ENCODE measurements at regions not wholly inside any gene's neighbourhood (a gene's known extent, or its start where the extent isn't known, plus 50 kb on each side); places are given as distances from the start of the nearest gene placed in this dataset.

GRCh38 chr3:5061218-5061569 lies 60.9 kb upstream of the ARL8B start:
- no peaks in the 10 kb centered on the region for H3K36me3 ChIP-seq (ENCODE audit: insufficient read depth, low read length)
- no peak overlapping the region for H2AFZ ChIP-seq (ENCODE audit: low read length)
- H3K9me2 ChIP-seq (replicated peaks; ENCODE audit: low read depth, low read length): no peaks in the 10 kb centered on the region
- H3K9me3 ChIP-seq (ENCODE audit: insufficient read depth, low read depth, low read length): no peaks in the 10 kb centered on the region
- H3K79me2 ChIP-seq (ENCODE audit: insufficient read depth, low read length): no peaks in the 10 kb centered on the region
- H3K4me3 ChIP-seq (ENCODE audit: low read length, poor library complexity, severe bottlenecking): no peak overlapping the region
- TF ChIP-seq EZH2phosphoT487 (IDR thresholded peaks at IDR 0.05; ENCODE audit: borderline replicate concordance): no peak
- no peak for TF ChIP-seq CTCF (conservative IDR thresholded peaks at IDR 0.05; ENCODE audit: low read length)
- no peak overlapping the region for H3K9ac ChIP-seq (ENCODE audit: low read depth, low read length, poor library complexity, severe bottlenecking)
- no peaks in the 10 kb centered on the region for H3K27me3 ChIP-seq (ENCODE audit: insufficient read depth, low read length, poor library complexity, severe bottlenecking)
- no peaks in the 10 kb centered on the region for H3F3A ChIP-seq (ENCODE audit: low read depth)
- no peaks in the 10 kb centered on the region for H4K20me1 ChIP-seq (ENCODE audit: insufficient read depth, low read length, poor library complexity, severe bottlenecking)
- no peak overlapping the region for H3K4me2 ChIP-seq (ENCODE audit: low read depth, low read length, poor library complexity, severe bottlenecking)
- H3K4me1 ChIP-seq (ENCODE audit: insufficient read depth, low read length, poor library complexity, severe bottlenecking): no peaks in the 10 kb centered on the region

- H3K4me2 ChIP-seq (ENCODE audit: low read depth, low read length, poor library complexity, severe bottlenecking): no peak overlapping the region
- H3K9ac ChIP-seq (ENCODE audit: low read depth, low read length, poor library complexity, severe bottlenecking): no peak overlapping the region
- no peaks in the 10 kb centered on the region for H3K9me2 ChIP-seq (replicated peaks; ENCODE audit: low read depth, low read length)
- no peaks in the 10 kb centered on the region for H3K4me1 ChIP-seq (ENCODE audit: insufficient read depth, low read length, poor library complexity, severe bottlenecking)
- H3K36me3 ChIP-seq (ENCODE audit: insufficient read depth, low read length): no peaks in the 10 kb centered on the region
- H3K4me3 ChIP-seq (ENCODE audit: low read length, poor library complexity, severe bottlenecking): no peak overlapping the region
- no peaks in the 10 kb centered on the region for H4K20me1 ChIP-seq (ENCODE audit: insufficient read depth, low read length, poor library complexity, severe bottlenecking)
- TF ChIP-seq CTCF (conservative IDR thresholded peaks at IDR 0.05; ENCODE audit: low read length): no peak
- no peak for TF ChIP-seq EZH2phosphoT487 (IDR thresholded peaks at IDR 0.05; ENCODE audit: borderline replicate concordance)
- no peak overlapping the region for H2AFZ ChIP-seq (ENCODE audit: low read length)
- no peaks in the 10 kb centered on the region for H3K79me2 ChIP-seq (ENCODE audit: insufficient read depth, low read length)
- no peaks in the 10 kb centered on the region for H3K27me3 ChIP-seq (ENCODE audit: insufficient read depth, low read length, poor library complexity, severe bottlenecking)
- no peaks in the 10 kb centered on the region for H3K9me3 ChIP-seq (ENCODE audit: insufficient read depth, low read depth, low read length)
- no peaks in the 10 kb centered on the region for H3F3A ChIP-seq (ENCODE audit: low read depth)
These were observed 58.4 kb upstream of the ARL8B start for GRCh38 chr3:5063724-5064123.

- H4K20me1 ChIP-seq (ENCODE audit: insufficient read depth, low read length, poor library complexity, severe bottlenecking): no peaks in the 10 kb centered on the region
These were observed 53.5 kb upstream of the ARL8B start for GRCh38 chr3:5068531-5069050.

More at GRCh38 chr3:5068531-5069050, 53.5 kb upstream of the ARL8B start:
- no peak overlapping the region for H3K9ac ChIP-seq (ENCODE audit: low read depth, low read length, poor library complexity, severe bottlenecking)
- no peaks in the 10 kb centered on the region for H3K27me3 ChIP-seq (ENCODE audit: insufficient read depth, low read length, poor library complexity, severe bottlenecking)
- TF ChIP-seq EZH2phosphoT487 (IDR thresholded peaks at IDR 0.05; ENCODE audit: borderline replicate concordance) (no peak), CTCF (conservative IDR thresholded peaks at IDR 0.05; ENCODE audit: low read length) (no peak)
- no peaks in the 10 kb centered on the region for H3K9me3 ChIP-seq (ENCODE audit: insufficient read depth, low read depth, low read length)
- H3K79me2 ChIP-seq (ENCODE audit: insufficient read depth, low read length): no peaks in the 10 kb centered on the region
- H3K4me3 ChIP-seq (ENCODE audit: low read length, poor library complexity, severe bottlenecking): no peak overlapping the region
- H3F3A ChIP-seq (ENCODE audit: low read depth): no peaks in the 10 kb centered on the region
- no peak overlapping the region for H3K4me2 ChIP-seq (ENCODE audit: low read depth, low read length, poor library complexity, severe bottlenecking)
- no peaks in the 10 kb centered on the region for H3K9me2 ChIP-seq (replicated peaks; ENCODE audit: low read depth, low read length)
- H3K36me3 ChIP-seq (ENCODE audit: insufficient read depth, low read length): no peaks in the 10 kb centered on the region
- H3K4me1 ChIP-seq (ENCODE audit: insufficient read depth, low read length, poor library complexity, severe bottlenecking): no peaks in the 10 kb centered on the region
- H2AFZ ChIP-seq (ENCODE audit: low read length): no peak overlapping the region

Data from Loucy (cell line).